GM12878 (cell line): ENCODE measurements at regions not wholly inside any gene's neighbourhood (a gene's known extent, or its start where the extent isn't known, plus 50 kb on each side); places are given as distances from the start of the nearest gene placed in this dataset.

ENCODE experiments used
- ATF7 ChIP-seq: fragments of 450-650 bp; IDR thresholded peaks from 2 replicates; pipeline ENCODE4 v1.6.1; 2016; ENCODE audit warnings: low read depth, mild to moderate bottlenecking
- BCLAF1 ChIP-seq: fragments of 450-650 bp; IDR thresholded peaks from 2 replicates; pipeline ENCODE4 v1.6.1; 2017; ENCODE audit warnings: antibody characterized with exemption, mild to moderate bottlenecking, moderate library complexity
- CHD2 ChIP-seq: IDR thresholded peaks from 2 replicates; pipeline ENCODE4 v1.6.1; 2011; ENCODE audit warnings: low read depth, low read length, improper control_type of control experiment, borderline replicate concordance
- DPF2 ChIP-seq: fragments of 450-650 bp; IDR thresholded peaks from 2 replicates; pipeline ENCODE4 v1.6.1; 2017; ENCODE audit warnings: mild to moderate bottlenecking
- FOXK2 ChIP-seq: fragments of 450-650 bp; IDR thresholded peaks from 2 replicates; pipeline ENCODE4 v1.6.1; 2017; ENCODE audit warnings: mild to moderate bottlenecking, moderate library complexity
- MAX ChIP-seq: IDR thresholded peaks from 2 replicates; pipeline ENCODE4 v1.6.1; 2012; ENCODE audit warnings: low read depth, low read length, improper control_type of control experiment
- MYC ChIP-seq: IDR thresholded peaks from 2 replicates; pipeline ENCODE4 v1.6.1; 2011; ENCODE audit warnings: mild to moderate bottlenecking, low read length, moderate library complexity, inconsistent platforms; ENCODE audit not compliant: insufficient read depth, insufficient replicate concordance, insufficient read length, severe bottlenecking
- NR2F1 ChIP-seq: fragments of 450-650 bp; conservative IDR thresholded peaks from 2 replicates; pipeline ENCODE4 v1.6.1; 2017; ENCODE audit warnings: mild to moderate bottlenecking
- NRF1 ChIP-seq: conservative IDR thresholded peaks from 2 replicates; pipeline ENCODE4 v1.6.1; 2011; ENCODE audit warnings: mild to moderate bottlenecking, low read depth, low read length, improper control_type of control experiment
- PAX5 ChIP-seq: IDR thresholded peaks from 2 replicates; pipeline ENCODE4 v1.6.1; 2011; ENCODE audit warnings: low read depth, low read length, borderline replicate concordance
- POLR2AphosphoS5 ChIP-seq: IDR thresholded peaks from 2 replicates; pipeline ENCODE4 v1.6.1; 2011; ENCODE audit warnings: mild to moderate bottlenecking, low read length, inconsistent platforms
- POU2F2 ChIP-seq: IDR thresholded peaks from 3 replicates; pipeline ENCODE4 v1.6.1; 2011; ENCODE audit warnings: low read depth, mild to moderate bottlenecking, low read length, borderline replicate concordance
- RELB ChIP-seq: fragments of 450-650 bp; IDR thresholded peaks from 2 replicates; pipeline ENCODE4 v1.6.1; 2017; ENCODE audit warnings: low read depth, mild to moderate bottlenecking, moderate library complexity
- REST ChIP-seq: IDR thresholded peaks from 2 replicates; pipeline ENCODE4 v1.6.1; 2012; ENCODE audit warnings: mild to moderate bottlenecking, low read depth, low read length
- WRNIP1 ChIP-seq: IDR thresholded peaks from 2 replicates; pipeline ENCODE4 v1.6.1; 2011; ENCODE audit warnings: low read depth, low read length, improper control_type of control experiment, borderline replicate concordance
- ZNF217 ChIP-seq: fragments of 450-650 bp; IDR thresholded peaks from 2 replicates; pipeline ENCODE4 v1.6.1; 2017; ENCODE audit warnings: antibody characterized with exemption, mild to moderate bottlenecking
- ZNF687 ChIP-seq: fragments of 450-650 bp; IDR thresholded peaks from 2 replicates; pipeline ENCODE4 v1.6.1; 2017; ENCODE audit warnings: mild to moderate bottlenecking, moderate library complexity

- TF ChIP-seq BCLAF1 (no peak), ATF7 (peak; percentile 31; the same call in 1 of the 2 replicates), NRF1 (no peak), DPF2 (peak; percentile 57; the same call in 1 of the 2 replicates), ZNF687 (peak; percentile 88), POLR2AphosphoS5 (no peak), MYC (peak; percentile 27), NR2F1 (peak; percentile 41; the same call in 1 of the 2 replicates), ZNF217 (no peak), PAX5 (peak; percentile 66; the same call in 1 of the 2 replicates), FOXK2 (peak; percentile 52), WRNIP1 (no peak), POU2F2 (no peak), CHD2 (no peak; the same call in 1 of the 2 replicates), REST (no peak), RELB (no peak), MAX (peak; percentile 89; the same call in 1 of the 2 replicates)
These were observed 154.1 kb downstream of the ZNF664 start (continued) for GRCh38 chr12:124126950-124127655.
